B cell (primary cell): ENCODE measurements at regions not wholly inside any gene's neighbourhood (a gene's known extent, or its start where the extent isn't known, plus 50 kb on each side); places are given as distances from the start of the nearest gene placed in this dataset.

Source experiments
- ATAC-seq: fragments of 200-7000 bp; cut with Tn5 transposase; one replicate; pipeline ENCODE4 v1.10.0; 2021; ENCODE audit warnings: low read depth, mild to moderate bottlenecking, moderate number of reproducible peaks, moderate library complexity
- CTCF ChIA-PET: fragments of 350-600 bp; sonication (Branson Sonifier 250); formaldehyde crosslinking; loops from one replicate; lab custom pipeline; 2021; ENCODE audit warnings: antibody characterized with exemption, inconsistent platforms; lab: Charles Lee
- POLR2A ChIA-PET: fragments of 350-600 bp; sonication (Branson Sonifier 250); formaldehyde crosslinking; loops from one replicate; lab custom pipeline; 2021; ENCODE audit warnings: antibody characterized with exemption; lab: Charles Lee
- DNase-seq: peaks from one replicate; pipeline ENCODE4 v3.0.0; 2013
- H2AFZ ChIP-seq: 2 replicates; pipeline ENCODE4 v1.6.1; 2012; ENCODE audit warnings: mild to moderate bottlenecking, low read depth, low read length; ENCODE audit not compliant: insufficient read depth, poor library complexity, severe bottlenecking
- H3K27ac ChIP-seq, 2 donors: 1 replicate in 1 of 2; 2 replicates in 1 of 2; pipeline ENCODE4 v1.5.1; 2012 to 2013; ENCODE audit warnings: low read length in 2 of 2, mild to moderate bottlenecking in 2 of 2, moderate library complexity in 1 of 2
- H3K27me3 ChIP-seq, 4 experiments: fragments of 200-600 bp in 1 of 4; sonication (generic) in 1 of 4; replicated peaks in 1 of 4; 1 replicate in 2 of 4; 2 replicates in 2 of 4; pipeline versions ENCODE4 v1.6.1 to v1.7.0; 2013 to 2016; ENCODE audit warnings: low read length in 3 of 4, mild to moderate bottlenecking in 2 of 4, mixed read lengths in 1 of 4, moderate library complexity in 1 of 4; ENCODE audit not compliant: insufficient read depth in 4 of 4, control insufficient read depth in 3 of 4; ENCODE audit errors: control extremely low read depth in 1 of 4
- H3K36me3 ChIP-seq, 2 experiments: replicated peaks in 1 of 2; 1 replicate in 1 of 2; 2 replicates in 1 of 2; pipeline versions ENCODE4 v1.6.1 to v1.7.1; 2013; ENCODE audit warnings: low read length in 1 of 2; ENCODE audit not compliant: insufficient read depth in 2 of 2, control insufficient read depth in 1 of 2; ENCODE audit errors: control extremely low read depth in 1 of 2, extremely low read depth in 1 of 2
- H3K4me1 ChIP-seq, 2 donors: fragments of 200-600 bp in 1 of 2; sonication (generic) in 1 of 2; 1 replicate in 1 of 2; 2 replicates in 1 of 2; pipeline versions ENCODE4 v1.5.1 to v1.6.1; 2013 to 2017; ENCODE audit warnings: low read length in 2 of 2; ENCODE audit not compliant: control insufficient read depth in 2 of 2, insufficient read depth in 2 of 2
- H3K4me2 ChIP-seq: replicated peaks from 2 replicates; pipeline ENCODE3; 2012; ENCODE audit warnings: mild to moderate bottlenecking, low read depth, low read length; ENCODE audit not compliant: poor library complexity, severe bottlenecking
- H3K4me3 ChIP-seq, 5 experiments: fragments of 200-600 bp in 1 of 5; sonication (generic) in 1 of 5; 1 replicate in 3 of 5; 2 replicates in 2 of 5; pipeline versions ENCODE4 v1.5.1 to v1.7.0; 2011 to 2016; ENCODE audit warnings: low read length in 4 of 5, mild to moderate bottlenecking in 4 of 5, low read depth in 2 of 5, control low read depth in 1 of 5, moderate library complexity in 1 of 5; ENCODE audit not compliant: insufficient read depth in 1 of 5; ENCODE audit errors: control extremely low read depth in 1 of 5, extremely low read depth in 1 of 5
- H3K79me2 ChIP-seq: fragments of 200-600 bp; sonication (generic); one replicate; pipeline ENCODE4 v1.6.0; 2016; ENCODE audit warnings: low read length; ENCODE audit not compliant: control insufficient read depth, insufficient read depth
- H3K9ac ChIP-seq: fragments of 200-600 bp; sonication (generic); 2 replicates; pipeline ENCODE4 v1.6.1; 2017; ENCODE audit warnings: mild to moderate bottlenecking, low read length, moderate library complexity
- H3K9me3 ChIP-seq, 3 donors: one replicate each; pipeline versions ENCODE4 v1.6.1 to v1.7.1; 2013; ENCODE audit warnings: low read length in 2 of 3; ENCODE audit not compliant: control insufficient read depth in 2 of 3, insufficient read depth in 1 of 3; ENCODE audit errors: control extremely low read depth in 1 of 3
- H4K20me1 ChIP-seq: 2 replicates; pipeline ENCODE4 v1.6.0; 2012; ENCODE audit warnings: mild to moderate bottlenecking, low read length; ENCODE audit not compliant: insufficient read depth, control insufficient read depth, poor library complexity, severe bottlenecking
- H3K27ac Mint-ChIP-seq: one replicate; pipeline ENCODE4 v1.8.0; 2021; ENCODE audit warnings: mixed read lengths
- H3K27me3 Mint-ChIP-seq: one replicate; pipeline ENCODE4 v1.8.0; 2021; ENCODE audit warnings: mixed read lengths
- H3K4me1 Mint-ChIP-seq: one replicate; pipeline ENCODE4 v1.8.0; 2021; ENCODE audit warnings: mixed read lengths
- H3K4me3 Mint-ChIP-seq: one replicate; pipeline ENCODE4 v1.8.0; 2021; ENCODE audit warnings: mixed read lengths
- H3K9me3 Mint-ChIP-seq: one replicate; pipeline ENCODE4 v1.8.0; 2022; ENCODE audit warnings: mixed read lengths; ENCODE audit not compliant: insufficient read depth
- CTCF ChIP-seq: fragments of 200-600 bp; IDR thresholded peaks from one replicate; pipeline ENCODE4 v1.8.0; 2022; ENCODE audit warnings: antibody characterized with exemption, mild to moderate bottlenecking
- EZH2 ChIP-seq: IDR thresholded peaks from 2 replicates; pipeline ENCODE4 v1.6.1; 2012; ENCODE audit warnings: borderline replicate concordance, low read depth, mild to moderate bottlenecking, moderate library complexity, low read length; ENCODE audit not compliant: insufficient read depth, poor library complexity, severe bottlenecking
- WGBS: methylation state at CpG from one replicate; pipeline ENCODE4 v1.1.5; 2013; ENCODE audit warnings: missing lambda C conversion rate; ENCODE audit not compliant: insufficient coverage; 5-methylcytosine and 5-hydroxymethylcytosine counted together
- intact Hi-C: fragments of 100-400 bp; cut with micrococcal nuclease; formaldehyde crosslinking; loops from one replicate; pipeline ENCODE4 v1.10.0; 2022

- Histone ChIP-seq H3K4me3 (no peak overlapping the region), H3K36me3 (no peaks in the 10 kb centered on the region), H3K4me2 (no peak overlapping the region), H3K9me3 (no peaks in the 10 kb centered on the region), H3K4me1 (peaks cover 0 to 7% of the 10 kb centered on the region in 2 donors), H4K20me1 (no peaks in the 10 kb centered on the region), H3K9ac (no peak overlapping the region), H3K79me2 (no peaks in the 10 kb centered on the region), H2AFZ (no peak overlapping the region), H3K27ac (no peak overlapping the region), H3K27me3 (peaks cover 0 to 3% (median 0%) of the 10 kb centered on the region in 4 experiments)
- Mint-ChIP-seq H3K4me1 (peaks cover 5% of the 10 kb centered on the region), H3K27ac (no peak overlapping the region), H3K9me3 (no peaks in the 10 kb centered on the region), H3K4me3 (no peak overlapping the region), H3K27me3 (no peaks in the 10 kb centered on the region)
- intact Hi-C loops, result no loop called here
- ATAC-seq, result no peak
- no peak for TF ChIP-seq EZH2
- TF ChIP-seq CTCF, result no peak
- no peak for DNase-seq
- CTCF ChIA-PET, result interaction anchor here (0.7 kb wide), 1 partner anchor 1432 kb away, joined by 3 read pairs; no protein-coding TSS in a partner anchor
- WGBS, result 80% methylated on average over 4 of the region's 5 CpGs
- POLR2A ChIA-PET, result no interaction called here
These were observed 138.8 kb downstream of the SEMA6D start for GRCh38 chr15:47856071-47856470.

- Mint-ChIP-seq H3K4me1 (peaks cover 5% of the 10 kb centered on the region), H3K27me3 (no peaks in the 10 kb centered on the region), H3K9me3 (no peaks in the 10 kb centered on the region), H3K27ac (no peak overlapping the region), H3K4me3 (no peak overlapping the region)
- intact Hi-C loops, result no loop called here
- H3K27ac ChIP-seq, result no peak overlapping the region
- no peak for TF ChIP-seq CTCF
- H4K20me1 ChIP-seq, result no peaks in the 10 kb centered on the region
- CTCF ChIA-PET, result no interaction called here
- H3K9me3 ChIP-seq, result no peaks in the 10 kb centered on the region
- peaks cover 0 to 3% (median 0%) of the 10 kb centered on the region in 4 experiments for H3K27me3 ChIP-seq
- ATAC-seq (no peak), DNase-seq (no peak)
- H2AFZ ChIP-seq, result no peak overlapping the region
- H3K4me1 ChIP-seq, result peaks cover 0 to 7% of the 10 kb centered on the region in 2 donors
- no peaks in the 10 kb centered on the region for H3K36me3 ChIP-seq
- WGBS, result 100% methylated on average over 1 of the region's 5 CpGs
- no peak overlapping the region for H3K4me2 ChIP-seq
- POLR2A ChIA-PET, result no interaction called here
- no peaks in the 10 kb centered on the region for H3K79me2 ChIP-seq
- H3K4me3 ChIP-seq, result no peak overlapping the region
- no peak overlapping the region for H3K9ac ChIP-seq
These were observed 139.9 kb downstream of the SEMA6D start for GRCh38 chr15:47857014-47857775.
